GM12874 (cell line): ENCODE measurements at regions not wholly inside any gene's neighbourhood (a gene's known extent, or its start where the extent isn't known, plus 50 kb on each side); places are given as distances from the start of the nearest gene placed in this dataset.

Source experiments
- CTCF ChIP-seq: IDR thresholded peaks from 2 replicates; pipeline ENCODE4 v1.5.1; 2011; ENCODE audit warnings: low read depth, mild to moderate bottlenecking, control low read depth, low read length, moderate library complexity; ENCODE audit not compliant: insufficient read depth

- no peak for TF ChIP-seq CTCF
Observed at GRCh38 chr12:89874146-89874545, 165.5 kb upstream of the ATP2B1 start.

GRCh38 chr12:89873745-89874144 lies 165.1 kb upstream of the ATP2B1 start:
- TF ChIP-seq CTCF, result 0 out of 2 replicates have a peak, but pooled peaks have one; percentile 9

GRCh38 chr12:89872922-89873630 lies 164.4 kb upstream of the ATP2B1 start:
- no peak for TF ChIP-seq CTCF

- TF ChIP-seq CTCF, result no peak
Observed at GRCh38 chr12:89870413-89871184, 162.0 kb upstream of the ATP2B1 start.

GRCh38 chr12:89864411-89864810 lies 155.8 kb upstream of the ATP2B1 start:
- no peak for TF ChIP-seq CTCF

GRCh38 chr12:89863968-89864367 lies 155.3 kb upstream of the ATP2B1 start:
- TF ChIP-seq CTCF, result no peak

- no peak for TF ChIP-seq CTCF
Observed at GRCh38 chr12:89863493-89863938, 154.9 kb upstream of the ATP2B1 start.
